Stomach (tissue), 8 donors: ENCODE measurements at regions not wholly inside any gene's neighbourhood (a gene's known extent, or its start where the extent isn't known, plus 50 kb on each side); places are given as distances from the start of the nearest gene placed in this dataset.
A peak's percentile ranks its signal among the peaks of the same experiment; 100 is the strongest.
"Not testable (repeated sequence)": the region's sequence is repeated elsewhere in the genome, so short reads cannot be mapped to it uniquely, and the experiment has no call there.

Source experiments
- DNase-seq, 2 donors: peaks; one replicate each; pipeline versions ENCODE4 v3.0.0 to v3.0.0-alpha.2; 2013 to 2019
- H3K27ac ChIP-seq, 5 donors: fragments of 200-600 bp in 4 of 5; sonication (generic) in 4 of 5; one replicate each; pipeline ENCODE4 v1.5.1; 2013 to 2019; ENCODE audit warnings: mild to moderate bottlenecking in 1 of 5, moderate library complexity in 1 of 5
- H3K27me3 ChIP-seq, 3 donors: fragments of 200-600 bp; sonication (generic); one replicate each; pipeline ENCODE4 v1.5.1; 2017 to 2019; ENCODE audit warnings: mixed run types in 1 of 3
- H3K36me3 ChIP-seq, 4 donors: fragments of 200-600 bp; sonication (generic); 1 replicate in 3 of 4; 2 replicates in 1 of 4; pipeline ENCODE4 v1.5.1; 2016 to 2019
- H3K4me1 ChIP-seq, 4 donors: fragments of 200-600 bp; sonication (generic); one replicate each; pipeline ENCODE4 v1.5.1; 2016 to 2019
- H3K4me3 ChIP-seq, 4 donors: fragments of 200-600 bp; sonication (generic) in 3 of 4; one replicate each; pipeline ENCODE4 v1.5.1; 2016 to 2019; ENCODE audit warnings: mild to moderate bottlenecking in 1 of 4
- H3K9me3 ChIP-seq, 4 donors: fragments of 200-600 bp; sonication (generic); one replicate each; pipeline ENCODE4 v1.5.1; 2016 to 2019
- CTCF ChIP-seq, 7 experiments: fragments of 450-650 bp in 4 of 7; fragments of 200-600 bp in 3 of 7; sonication (generic) in 3 of 7; IDR thresholded peaks; one replicate each; pipeline ENCODE4 v1.5.1; 2016 to 2019; ENCODE audit warnings: antibody characterized with exemption in 7 of 7, control low read depth in 2 of 7, mild to moderate bottlenecking in 1 of 7
- EP300 ChIP-seq: sonication (generic); formaldehyde crosslinking; IDR thresholded peaks from one replicate; pipeline ENCODE4 v1.6.1; 2017; ENCODE audit warnings: antibody characterized with exemption
- POLR2A ChIP-seq, 4 donors: fragments of 450-650 bp; IDR thresholded peaks; one replicate each; pipeline ENCODE4 v1.6.1; 2016; ENCODE audit warnings: antibody characterized with exemption in 4 of 4, control low read depth in 2 of 4, mild to moderate bottlenecking in 1 of 4, moderate library complexity in 1 of 4
- POLR2AphosphoS5 ChIP-seq, 3 donors: sonication (generic); formaldehyde crosslinking; IDR thresholded peaks; one replicate each; pipeline ENCODE4 v1.6.1; 2016; ENCODE audit warnings: antibody characterized with exemption in 3 of 3
- WGBS, 5 donors: extraction: QIAGEN DNeasy Blood & Tissue Kit in 3 of 5; methylation state at CpG; one replicate each; pipeline versions ENCODE4 v1.1.5 to v1.1.7; 2013 to 2018; 5-methylcytosine and 5-hydroxymethylcytosine counted together
- intact Hi-C: fragments of 100-400 bp; cut with DNase I; formaldehyde crosslinking; loops from one replicate; pipeline ENCODE4 v1.15.1; 2023; ENCODE audit warnings: low total_unique reads
- donor health status: healthy with polysubstance abuse.
- donor health status: Bipolar disorder and iron deficiency.
- donor health status: healthy.

GRCh38 chr14:56358851-56359614 lies 220.6 kb upstream of the TMEM260 start:
- Histone ChIP-seq H3K9me3 (no peaks in the 10 kb centered on the region), H3K36me3 (no peaks in the 10 kb centered on the region), H3K4me1 (peaks cover 0 to 11% (median 4%) of the 10 kb centered on the region in 4 donors), H3K27me3 (no peaks in the 10 kb centered on the region), H3K27ac (no peak overlapping the region), H3K4me3 (no peak overlapping the region)
- intact Hi-C loops = no loop called here
- peak in 1 of 2 donors; percentile 42 for DNase-seq
- WGBS, 5 donors = 52 to 65% (median 61%) methylated on average over 7 of the region's 7 CpGs
- TF ChIP-seq EP300 = no peak
- no peak for TF ChIP-seq POLR2AphosphoS5 (IDR thresholded peaks at IDR 0.05)
- TF ChIP-seq POLR2A (IDR thresholded peaks at IDR 0.05) = no peak
- TF ChIP-seq CTCF (IDR thresholded peaks at IDR 0.05) = no peak

- intact Hi-C loops, H3K27me3 ChIP-seq, H3K4me1 ChIP-seq, H3K9me3 ChIP-seq, DNase-seq, H3K4me3 ChIP-seq, H3K27ac ChIP-seq, H3K36me3 ChIP-seq: not testable (repeated sequence)
- 78 to 98% (median 92%) methylated on average over 1 of the region's 1 CpG for WGBS, 5 donors
Measured at GRCh38 chr14:56365663-56366062, 213.9 kb upstream of the TMEM260 start.

- intact Hi-C loops = no loop called here
Measured at GRCh38 chr14:56367416-56367815, 212.2 kb upstream of the TMEM260 start.

GRCh38 chr14:56371737-56372136 lies 207.9 kb upstream of the TMEM260 start:
- intact Hi-C loops = no loop called here
- no peak for DNase-seq
- Histone ChIP-seq H3K4me3 (no peak overlapping the region), H3K27ac (no peak overlapping the region), H3K27me3 (no peaks in the 10 kb centered on the region), H3K9me3 (peaks cover 0 to 21% (median 10%) of the 10 kb centered on the region in 4 donors), H3K4me1 (no peaks in the 10 kb centered on the region), H3K36me3 (no peaks in the 10 kb centered on the region)
- TF ChIP-seq POLR2AphosphoS5 (IDR thresholded peaks at IDR 0.05) = no peak
- TF ChIP-seq EP300 = no peak
- no peak for TF ChIP-seq POLR2A (IDR thresholded peaks at IDR 0.05)
- no peak for TF ChIP-seq CTCF (IDR thresholded peaks at IDR 0.05)
- 79 to 99% (median 93%) methylated on average over 3 of the region's 3 CpGs for WGBS, 5 donors

More at GRCh38 chr14:56367416-56367815, 212.2 kb upstream of the TMEM260 start:
- Histone ChIP-seq H3K27me3 (no peaks in the 10 kb centered on the region), H3K27ac (no peak overlapping the region), H3K9me3 (peaks cover 0 to 17% (median 9%) of the 10 kb centered on the region in 4 donors), H3K4me1 (no peaks in the 10 kb centered on the region), H3K4me3 (no peak overlapping the region), H3K36me3 (no peaks in the 10 kb centered on the region)
- 84 to 92% (median 87%) methylated on average over 2 of the region's 2 CpGs for WGBS, 5 donors
- no peak for DNase-seq
- no peak for TF ChIP-seq CTCF (IDR thresholded peaks at IDR 0.05)
- TF ChIP-seq POLR2AphosphoS5 (IDR thresholded peaks at IDR 0.05) = no peak
- no peak for TF ChIP-seq EP300
- no peak for TF ChIP-seq POLR2A (IDR thresholded peaks at IDR 0.05)

- DNase-seq = no peak
- intact Hi-C loops = no loop called here
- Histone ChIP-seq H3K27ac (no peak overlapping the region), H3K9me3 (peaks cover 0 to 21% (median 10%) of the 10 kb centered on the region in 4 donors), H3K36me3 (no peaks in the 10 kb centered on the region), H3K27me3 (no peaks in the 10 kb centered on the region), H3K4me1 (peaks cover 0 to 4% (median 0%) of the 10 kb centered on the region in 4 donors), H3K4me3 (no peak overlapping the region)
- 84 to 96% (median 93%) methylated on average over 1 of the region's 1 CpG for WGBS, 5 donors
- TF ChIP-seq EP300 (no peak), CTCF (IDR thresholded peaks at IDR 0.05) (no peak), POLR2AphosphoS5 (IDR thresholded peaks at IDR 0.05) (no peak), POLR2A (IDR thresholded peaks at IDR 0.05) (no peak)
Measured at GRCh38 chr14:56374421-56374820, 205.2 kb upstream of the TMEM260 start.
